ENCODE measurements at regions not wholly inside any gene's neighbourhood (a gene's known extent, or its start where the extent isn't known, plus 50 kb on each side); places are given as distances from the start of the nearest gene placed in this dataset. TPM values are rescaled to one million over a fixed set of nuclear protein-coding genes. Genes with fewer than 3 reads are reported as not detected.

DNA sequence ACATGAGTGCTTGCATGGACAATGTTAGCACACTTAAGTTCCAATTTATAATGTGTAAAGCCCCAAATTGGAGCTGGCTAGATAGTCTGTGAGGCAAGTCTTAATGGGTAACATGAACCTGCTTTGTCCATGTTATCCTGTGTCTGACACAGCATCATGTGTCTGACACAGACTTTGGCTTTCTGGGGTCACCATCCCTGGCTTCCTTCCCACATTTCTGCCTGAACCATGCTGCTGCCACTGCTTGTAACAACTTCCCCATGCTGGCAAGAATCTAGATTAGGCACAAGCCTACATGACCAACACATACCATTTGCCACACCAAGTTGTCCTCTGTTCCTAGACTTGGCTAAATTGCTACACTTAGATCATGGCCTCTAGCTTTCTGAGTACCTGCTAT lies 49.8 kb upstream of the ZBTB7C start (continued):
- TF ChIP-seq, protein P1, sequence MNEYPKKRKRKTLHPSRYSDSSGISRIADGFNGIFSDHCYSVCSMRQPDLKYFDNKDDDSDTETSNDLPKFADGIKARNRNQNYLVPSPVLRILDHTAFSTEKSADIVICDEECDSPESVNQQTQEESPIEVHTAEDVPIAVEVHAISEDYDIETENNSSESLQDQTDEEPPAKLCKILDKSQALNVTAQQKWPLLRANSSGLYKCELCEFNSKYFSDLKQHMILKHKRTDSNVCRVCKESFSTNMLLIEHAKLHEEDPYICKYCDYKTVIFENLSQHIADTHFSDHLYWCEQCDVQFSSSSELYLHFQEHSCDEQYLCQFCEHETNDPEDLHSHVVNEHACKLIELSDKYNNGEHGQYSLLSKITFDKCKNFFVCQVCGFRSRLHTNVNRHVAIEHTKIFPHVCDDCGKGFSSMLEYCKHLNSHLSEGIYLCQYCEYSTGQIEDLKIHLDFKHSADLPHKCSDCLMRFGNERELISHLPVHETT (CRISPR knock-in tag; conservative IDR thresholded peaks at IDR 0.05 in 1 of 2, IDR thresholded peaks at IDR 0.05 in 1 of 2): no peak
- TF ChIP-seq CBX5 (IDR thresholded peaks at IDR 0.05; ENCODE audit: borderline replicate concordance, low read depth) (no peak), ZNF584 (CRISPR knock-in tag; IDR thresholded peaks at IDR 0.05; ENCODE audit: low read depth) (no peak)

Small RNAs in the stretch of these regions (small RNA-seq; reads per million reads assigned to genes)
- gene AC024288.1 (not detected), gene RNA5SP456 (not detected)

Data from K562 (cell line).